GM23338 (cell line): ENCODE measurements at regions not wholly inside any gene's neighbourhood (a gene's known extent, or its start where the extent isn't known, plus 50 kb on each side); places are given as distances from the start of the nearest gene placed in this dataset.

Experiments
- ATAC-seq: fragments of 200-7000 bp; cut with Tn5 transposase; 3 replicates; pipeline ENCODE4 v1.9.1; 2020
- DNase-seq: peaks from one replicate; pipeline ENCODE4 v3.0.0-alpha.2; 2015; ENCODE audit warnings: low spot score
- H2AFZ ChIP-seq: fragments of 200-600 bp; sonication (generic); 2 replicates; pipeline ENCODE4 v1.8.0; 2016; ENCODE audit warnings: antibody characterized with exemption, mild to moderate bottlenecking, moderate library complexity
- H3F3A ChIP-seq: fragments of 200-600 bp; sonication (generic); replicated peaks from 2 replicates; pipeline ENCODE4 v1.8.0; 2017; ENCODE audit warnings: antibody characterized with exemption, mixed run types, low read depth
- H3K27ac ChIP-seq: fragments of 200-600 bp; sonication (generic); 2 replicates; pipeline ENCODE4 v1.6.1; 2016; ENCODE audit warnings: low read depth
- H3K27me3 ChIP-seq: fragments of 200-600 bp; sonication (generic); 2 replicates; pipeline ENCODE4 v1.8.0; 2016; ENCODE audit warnings: mild to moderate bottlenecking, mixed run types, moderate library complexity; ENCODE audit not compliant: insufficient read depth
- H3K36me3 ChIP-seq: fragments of 200-600 bp; sonication (generic); 2 replicates; pipeline ENCODE4 v1.8.0; 2016; ENCODE audit warnings: mild to moderate bottlenecking; ENCODE audit not compliant: insufficient read depth
- H3K4me1 ChIP-seq: fragments of 200-600 bp; sonication (generic); 2 replicates; pipeline ENCODE4 v1.8.0; 2016; ENCODE audit warnings: mild to moderate bottlenecking, moderate library complexity; ENCODE audit not compliant: insufficient read depth
- H3K4me2 ChIP-seq: fragments of 200-600 bp; sonication (generic); 2 replicates; pipeline ENCODE4 v1.7.1; 2017; ENCODE audit warnings: mixed run types
- H3K4me3 ChIP-seq: fragments of 200-600 bp; sonication (generic); 2 replicates; pipeline ENCODE4 v1.6.1; 2016; ENCODE audit warnings: mixed run types
- H3K79me2 ChIP-seq: fragments of 200-600 bp; sonication (generic); replicated peaks from 2 replicates; pipeline ENCODE4 v1.8.0; 2017; ENCODE audit warnings: mild to moderate bottlenecking; ENCODE audit not compliant: insufficient read depth
- H3K9me2 ChIP-seq: fragments of 200-600 bp; sonication (generic); 2 replicates; pipeline ENCODE4 v1.8.0; 2017; ENCODE audit not compliant: insufficient read depth
- H4K20me1 ChIP-seq: fragments of 200-600 bp; sonication (generic); replicated peaks from 2 replicates; pipeline ENCODE4 v1.8.0; 2017; ENCODE audit warnings: mild to moderate bottlenecking; ENCODE audit not compliant: insufficient read depth
- H3K27ac Mint-ChIP-seq: 2 replicates; pipeline ENCODE4 v1.8.0; 2020; ENCODE audit warnings: inconsistent platforms, mild to moderate bottlenecking, moderate library complexity, mixed read lengths
- H3K27me3 Mint-ChIP-seq: 3 replicates; pipeline ENCODE4 v1.8.0; 2022; ENCODE audit warnings: low read depth, mild to moderate bottlenecking, moderate library complexity, mixed read lengths, inconsistent platforms; ENCODE audit not compliant: insufficient read depth, poor library complexity
- H3K36me3 Mint-ChIP-seq: 3 replicates; pipeline ENCODE4 v1.8.0; 2021; ENCODE audit warnings: low read depth, mild to moderate bottlenecking, inconsistent platforms, moderate library complexity, mixed read lengths
- H3K4me1 Mint-ChIP-seq: 3 replicates; pipeline ENCODE4 v1.8.0; 2020; ENCODE audit warnings: mild to moderate bottlenecking, inconsistent platforms, mixed read lengths
- H3K4me3 Mint-ChIP-seq: 3 replicates; pipeline ENCODE4 v1.8.0; 2021; ENCODE audit warnings: moderate library complexity, mild to moderate bottlenecking, inconsistent platforms, mixed read lengths
- H3K9me3 Mint-ChIP-seq: 3 replicates; pipeline ENCODE4 v1.8.0; 2020; ENCODE audit warnings: moderate library complexity, mild to moderate bottlenecking, inconsistent platforms, mixed read lengths
- CTCF ChIP-seq, 2 experiments: fragments of 200-600 bp in 1 of 2; sonication (generic) in 1 of 2; conservative IDR thresholded peaks; 2 replicates each; pipeline versions ENCODE4 v1.5.1 to v1.6.1; 2016 to 2017; ENCODE audit warnings: antibody characterized with exemption in 2 of 2, low read depth in 2 of 2, mild to moderate bottlenecking in 2 of 2, moderate library complexity in 1 of 2
- ETS1 ChIP-seq: IDR thresholded peaks from 2 replicates; pipeline ENCODE4 v1.6.1; 2016; ENCODE audit warnings: antibody characterized with exemption
- EZH2 ChIP-seq: fragments of 200-600 bp; sonication (generic); IDR thresholded peaks from one replicate; pipeline ENCODE4 v1.8.0; 2017; ENCODE audit warnings: antibody characterized with exemption, mild to moderate bottlenecking, low read depth; ENCODE audit not compliant: unreplicated experiment
- EZH2phosphoT487 ChIP-seq: fragments of 200-600 bp; sonication (generic); IDR thresholded peaks from one replicate; pipeline ENCODE4 v1.8.1; 2018; ENCODE audit warnings: antibody characterized with exemption; ENCODE audit not compliant: unreplicated experiment
- JUNB ChIP-seq: IDR thresholded peaks from one replicate; pipeline ENCODE4 v1.6.1; 2016; ENCODE audit warnings: antibody characterized with exemption; ENCODE audit not compliant: unreplicated experiment
- NANOG ChIP-seq: IDR thresholded peaks from 2 replicates; pipeline ENCODE4 v1.6.1; 2016; ENCODE audit warnings: antibody characterized with exemption, borderline replicate concordance
- REST ChIP-seq: IDR thresholded peaks from one replicate; pipeline ENCODE4 v1.6.1; 2018; ENCODE audit warnings: antibody characterized with exemption; ENCODE audit not compliant: unreplicated experiment
- ZNF114 ChIP-seq: fragments of 250-450 bp; sonication (Bioruptor Pico); IDR thresholded peaks from 2 replicates; pipeline ENCODE4 v1.5.0; 2020; ENCODE audit warnings: mild to moderate bottlenecking, moderate library complexity
- ZNF331 ChIP-seq: fragments of 250-450 bp; sonication (Bioruptor Pico); IDR thresholded peaks from 2 replicates; pipeline ENCODE4 v1.5.0; 2020; ENCODE audit warnings: low read depth, mild to moderate bottlenecking, moderate library complexity
- ZNF462 ChIP-seq: fragments of 250-450 bp; sonication (Bioruptor Pico); IDR thresholded peaks from 2 replicates; pipeline ENCODE4 v1.5.0; 2020; ENCODE audit warnings: mild to moderate bottlenecking, moderate library complexity

- Histone ChIP-seq H4K20me1 (no peaks in the 10 kb centered on the region), H3K4me1 (peaks cover 3% of the 10 kb centered on the region; the same call in 1 of the 2 replicates), H3K9me2 (no peaks in the 10 kb centered on the region), H3F3A (no peaks in the 10 kb centered on the region), H2AFZ (no peak overlapping the region), H3K79me2 (no peaks in the 10 kb centered on the region), H3K36me3 (no peaks in the 10 kb centered on the region), H3K27ac (no peak overlapping the region), H3K4me2 (no peak overlapping the region), H3K27me3 (no peaks in the 10 kb centered on the region), H3K4me3 (no peak overlapping the region)
- Mint-ChIP-seq H3K27me3 (peaks cover 4% of the 10 kb centered on the region), H3K9me3 (no peaks in the 10 kb centered on the region; the same call in 2 of the 3 replicates), H3K4me1 (peaks cover 7% of the 10 kb centered on the region; the same call in 2 of the 3 replicates), H3K27ac (no peak overlapping the region), H3K36me3 (no peaks in the 10 kb centered on the region), H3K4me3 (no peak overlapping the region)
- TF ChIP-seq JUNB, result no peak
- no peak for TF ChIP-seq ZNF114 (CRISPR knock-in tag)
- TF ChIP-seq ZNF462 (CRISPR knock-in tag), result no peak
- TF ChIP-seq ZNF331, result no peak
- no peak for TF ChIP-seq CTCF (conservative IDR thresholded peaks at IDR 0.05; ENCODE audit: low read depth in 2 of 2)
- TF ChIP-seq EZH2, result no peak
- no peak for TF ChIP-seq EZH2phosphoT487
- TF ChIP-seq ETS1, result no peak
- TF ChIP-seq REST, result no peak
- TF ChIP-seq NANOG, result no peak
- DNase-seq, result no peak
- ATAC-seq, result no peak
Observed at GRCh38 chr10:128222332-128222849, 96.2 kb upstream of the MKI67 start.
